Neural progenitor cell (in vitro differentiated cells): ENCODE measurements at regions not wholly inside any gene's neighbourhood (a gene's known extent, or its start where the extent isn't known, plus 50 kb on each side); places are given as distances from the start of the nearest gene placed in this dataset.

Source experiments
- DNase-seq: peaks from one replicate; pipeline ENCODE4 v3.0.0-alpha.2; 2016; ENCODE audit warnings: low spot score
- H2AFZ ChIP-seq: fragments of 200-600 bp; sonication (generic); replicated peaks from 2 replicates; pipeline ENCODE4 v1.6.1; 2016; ENCODE audit warnings: antibody characterized with exemption
- H3F3A ChIP-seq: fragments of 200-600 bp; sonication (generic); 2 replicates; pipeline ENCODE4 v1.6.1; 2016; ENCODE audit warnings: antibody characterized with exemption, low read depth
- H3K27ac ChIP-seq: fragments of 200-600 bp; sonication (generic); 2 replicates; pipeline ENCODE4 v1.5.1; 2016; ENCODE audit warnings: mild to moderate bottlenecking
- H3K27me3 ChIP-seq: fragments of 200-600 bp; sonication (generic); 2 replicates; pipeline ENCODE4 v1.6.1; 2016; ENCODE audit warnings: mild to moderate bottlenecking, moderate library complexity
- H3K36me3 ChIP-seq: fragments of 200-600 bp; sonication (generic); 2 replicates; pipeline ENCODE4 v1.5.1; 2016
- H3K4me1 ChIP-seq: fragments of 200-600 bp; sonication (generic); 2 replicates; pipeline ENCODE4 v1.6.1; 2016; ENCODE audit warnings: mixed run types
- H3K4me2 ChIP-seq: fragments of 200-600 bp; sonication (generic); 2 replicates; pipeline ENCODE4 v1.6.1; 2016
- H3K4me3 ChIP-seq: fragments of 200-600 bp; sonication (generic); 2 replicates; pipeline ENCODE4 v1.5.1; 2016
- H3K79me2 ChIP-seq: fragments of 200-600 bp; sonication (generic); 2 replicates; pipeline ENCODE4 v1.6.1; 2016; ENCODE audit warnings: low read depth
- H3K9ac ChIP-seq: fragments of 200-600 bp; sonication (generic); 2 replicates; pipeline ENCODE4 v1.6.1; 2016
- H3K9me3 ChIP-seq: fragments of 200-600 bp; sonication (generic); 2 replicates; pipeline ENCODE4 v1.5.1; 2016; ENCODE audit warnings: low read depth
- H4K20me1 ChIP-seq: fragments of 200-600 bp; sonication (generic); 2 replicates; pipeline ENCODE4 v1.6.1; 2016; ENCODE audit warnings: low read depth
- H3K27ac Mint-ChIP-seq: 3 replicates; pipeline ENCODE4 v1.8.0; 2021; ENCODE audit warnings: mixed read lengths
- H3K27me3 Mint-ChIP-seq: 2 replicates; pipeline ENCODE4 v1.8.0; 2022; ENCODE audit warnings: low read depth, mild to moderate bottlenecking, inconsistent platforms, moderate library complexity, mixed read lengths; ENCODE audit not compliant: insufficient read depth
- H3K36me3 Mint-ChIP-seq: 3 replicates; pipeline ENCODE4 v1.8.0; 2021; ENCODE audit warnings: mixed read lengths
- H3K4me1 Mint-ChIP-seq: 3 replicates; pipeline ENCODE4 v1.8.0; 2021; ENCODE audit warnings: mixed read lengths
- H3K4me3 Mint-ChIP-seq: 3 replicates; pipeline ENCODE4 v1.8.0; 2021; ENCODE audit warnings: mild to moderate bottlenecking, moderate library complexity, mixed read lengths
- H3K9me3 Mint-ChIP-seq: 3 replicates; pipeline ENCODE4 v1.8.0; 2020; ENCODE audit warnings: mixed read lengths
- EZH2 ChIP-seq: fragments of 200-600 bp; sonication (generic); IDR thresholded peaks from 2 replicates; pipeline ENCODE4 v1.6.1; 2017; ENCODE audit warnings: antibody characterized with exemption, mild to moderate bottlenecking, moderate library complexity
- EZH2phosphoT487 ChIP-seq: fragments of 200-600 bp; sonication (generic); IDR thresholded peaks from 2 replicates; pipeline ENCODE4 v1.6.1; 2017; ENCODE audit warnings: antibody characterized with exemption
- TF ChIP-seq, protein P1 (sequence below): fragments of 200-600 bp; sonication (generic); IDR thresholded peaks from 2 replicates; pipeline ENCODE4 v1.5.1; 2017; ENCODE audit warnings: antibody characterized with exemption, mild to moderate bottlenecking

DNA sequence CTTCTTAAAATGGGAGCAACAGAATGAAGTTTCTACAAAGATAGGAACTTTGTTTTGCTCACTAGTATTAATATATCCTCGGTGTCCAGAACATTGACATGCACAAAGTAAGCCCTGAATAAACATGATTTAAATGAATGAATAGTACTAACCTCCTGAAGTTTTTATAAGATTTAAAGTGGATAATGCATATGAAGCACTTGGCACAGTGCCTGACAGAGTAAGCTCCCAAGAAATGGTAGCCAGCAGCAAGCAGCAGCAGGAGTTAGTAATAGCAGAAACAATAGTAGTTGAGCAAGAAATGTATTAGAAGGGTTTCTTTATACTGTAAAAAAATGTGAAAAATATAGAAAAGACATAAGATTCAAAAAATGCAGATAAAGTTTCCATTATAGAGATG is 258.1 kb upstream of the C1orf87 start:
- Histone ChIP-seq H2AFZ (no peak overlapping the region), H3K9ac (no peak overlapping the region), H3K9me3 (no peaks in the 10 kb centered on the region), H3K79me2 (no peaks in the 10 kb centered on the region), H3K4me3 (no peak overlapping the region), H3K4me2 (no peak overlapping the region), H3K4me1 (no peaks in the 10 kb centered on the region), H3K27me3 (no peaks in the 10 kb centered on the region), H3F3A (no peaks in the 10 kb centered on the region), H3K36me3 (no peaks in the 10 kb centered on the region), H4K20me1 (no peaks in the 10 kb centered on the region), H3K27ac (no peak overlapping the region)
- no peak for DNase-seq
- TF ChIP-seq, protein P1, sequence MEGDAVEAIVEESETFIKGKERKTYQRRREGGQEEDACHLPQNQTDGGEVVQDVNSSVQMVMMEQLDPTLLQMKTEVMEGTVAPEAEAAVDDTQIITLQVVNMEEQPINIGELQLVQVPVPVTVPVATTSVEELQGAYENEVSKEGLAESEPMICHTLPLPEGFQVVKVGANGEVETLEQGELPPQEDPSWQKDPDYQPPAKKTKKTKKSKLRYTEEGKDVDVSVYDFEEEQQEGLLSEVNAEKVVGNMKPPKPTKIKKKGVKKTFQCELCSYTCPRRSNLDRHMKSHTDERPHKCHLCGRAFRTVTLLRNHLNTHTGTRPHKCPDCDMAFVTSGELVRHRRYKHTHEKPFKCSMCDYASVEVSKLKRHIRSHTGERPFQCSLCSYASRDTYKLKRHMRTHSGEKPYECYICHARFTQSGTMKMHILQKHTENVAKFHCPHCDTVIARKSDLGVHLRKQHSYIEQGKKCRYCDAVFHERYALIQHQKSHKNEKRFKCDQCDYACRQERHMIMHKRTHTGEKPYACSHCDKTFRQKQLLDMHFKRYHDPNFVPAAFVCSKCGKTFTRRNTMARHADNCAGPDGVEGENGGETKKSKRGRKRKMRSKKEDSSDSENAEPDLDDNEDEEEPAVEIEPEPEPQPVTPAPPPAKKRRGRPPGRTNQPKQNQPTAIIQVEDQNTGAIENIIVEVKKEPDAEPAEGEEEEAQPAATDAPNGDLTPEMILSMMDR: no peak
- TF ChIP-seq EZH2 (no peak), EZH2phosphoT487 (no peak)
- H3K9me3 Mint-ChIP-seq: peaks cover 45% of the 10 kb centered on the region
- H3K36me3 Mint-ChIP-seq: peaks cover under 1% of the 10 kb centered on the region
- no peak overlapping the region for H3K4me3 Mint-ChIP-seq
- H3K27ac Mint-ChIP-seq: no peak overlapping the region
- H3K27me3 Mint-ChIP-seq: peaks cover 9% of the 10 kb centered on the region
- peaks cover 7% of the 10 kb centered on the region for H3K4me1 Mint-ChIP-seq

DNA sequence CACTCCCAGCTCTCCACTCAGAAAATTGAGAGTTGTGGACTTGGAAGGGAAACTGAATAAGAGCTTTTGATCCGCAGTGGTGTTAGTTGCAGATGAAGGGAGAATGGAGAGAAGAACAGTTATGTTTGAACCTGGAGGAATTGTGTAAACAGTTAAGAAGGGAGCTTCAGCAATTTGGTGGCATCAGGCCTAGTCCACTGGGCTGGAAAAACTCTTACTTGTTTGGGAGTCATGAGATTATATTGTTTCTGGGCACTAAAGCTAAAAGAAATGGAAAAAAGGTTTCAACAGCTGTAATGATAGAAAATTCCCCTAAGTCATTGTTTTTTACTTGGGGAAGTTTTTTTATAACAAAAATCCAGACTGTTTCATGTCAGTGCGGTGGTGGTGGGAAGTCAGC is 256.1 kb upstream of the C1orf87 start:
- peaks cover 2% of the 10 kb centered on the region for H3K36me3 Mint-ChIP-seq
- H3K9ac ChIP-seq: no peak overlapping the region
- no peaks in the 10 kb centered on the region for H3K36me3 ChIP-seq
- no peak overlapping the region for H3K4me3 ChIP-seq
- no peak overlapping the region for H3K4me3 Mint-ChIP-seq
- no peaks in the 10 kb centered on the region for H3F3A ChIP-seq
- DNase-seq: no peak
- peak overlapping the region; percentile 29 for H3K27ac Mint-ChIP-seq
- no peaks in the 10 kb centered on the region for H3K9me3 ChIP-seq
- peaks cover 8% of the 10 kb centered on the region for H3K27me3 Mint-ChIP-seq
- no peaks in the 10 kb centered on the region for H3K4me1 ChIP-seq
- H3K27ac ChIP-seq: no peak overlapping the region
- TF ChIP-seq EZH2: no peak
- TF ChIP-seq, protein P1: no peak
- no peak for TF ChIP-seq EZH2phosphoT487
- H3K4me1 Mint-ChIP-seq: peaks cover 7% of the 10 kb centered on the region
- H3K9me3 Mint-ChIP-seq: peaks cover 49% of the 10 kb centered on the region
- H2AFZ ChIP-seq: no peak overlapping the region
- H3K4me2 ChIP-seq: no peak overlapping the region
- H3K27me3 ChIP-seq: no peaks in the 10 kb centered on the region
- no peaks in the 10 kb centered on the region for H4K20me1 ChIP-seq
- no peaks in the 10 kb centered on the region for H3K79me2 ChIP-seq

DNA sequence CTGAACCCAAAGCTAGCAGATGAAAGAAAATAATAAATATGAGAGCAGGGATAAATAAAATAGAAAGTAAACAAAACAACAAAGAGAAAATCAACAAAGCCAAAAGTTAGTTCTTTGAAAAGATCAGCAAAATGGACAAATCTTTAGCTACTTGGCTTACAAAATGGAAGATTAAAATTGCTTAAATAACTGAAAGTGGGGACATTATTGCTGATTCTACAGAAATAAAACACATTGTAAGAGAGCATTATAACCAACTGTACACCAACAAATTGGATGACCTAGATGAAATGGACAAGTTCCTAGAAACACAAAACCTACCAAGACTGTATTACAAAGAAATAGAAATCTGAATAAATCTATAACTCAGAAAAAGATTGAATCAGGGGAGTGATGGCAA is 238.3 kb upstream of the C1orf87 start:
- no peak overlapping the region for H3K27ac ChIP-seq
- no peak overlapping the region for H3K4me3 Mint-ChIP-seq
- H3K4me3 ChIP-seq: no peak overlapping the region
- no peaks in the 10 kb centered on the region for H4K20me1 ChIP-seq
- H3K27ac Mint-ChIP-seq: no peak overlapping the region
- peaks cover 7% of the 10 kb centered on the region for H3K9me3 Mint-ChIP-seq
- no peak overlapping the region for H3K9ac ChIP-seq
- H3K27me3 ChIP-seq: no peaks in the 10 kb centered on the region
- no peaks in the 10 kb centered on the region for H3K79me2 ChIP-seq
- H3K4me1 Mint-ChIP-seq: no peaks in the 10 kb centered on the region
- no peak for DNase-seq
- no peak overlapping the region for H3K4me2 ChIP-seq
- no peaks in the 10 kb centered on the region for H3K36me3 ChIP-seq
- TF ChIP-seq EZH2phosphoT487 (no peak), EZH2 (no peak)
- TF ChIP-seq, protein P1: no peak
- no peaks in the 10 kb centered on the region for H3K4me1 ChIP-seq
- no peaks in the 10 kb centered on the region for H3F3A ChIP-seq
- peak overlapping the region; percentile 20 for H2AFZ ChIP-seq
- H3K36me3 Mint-ChIP-seq: peaks cover 2% of the 10 kb centered on the region
- H3K27me3 Mint-ChIP-seq: peaks cover 3% of the 10 kb centered on the region
- no peaks in the 10 kb centered on the region for H3K9me3 ChIP-seq

DNA sequence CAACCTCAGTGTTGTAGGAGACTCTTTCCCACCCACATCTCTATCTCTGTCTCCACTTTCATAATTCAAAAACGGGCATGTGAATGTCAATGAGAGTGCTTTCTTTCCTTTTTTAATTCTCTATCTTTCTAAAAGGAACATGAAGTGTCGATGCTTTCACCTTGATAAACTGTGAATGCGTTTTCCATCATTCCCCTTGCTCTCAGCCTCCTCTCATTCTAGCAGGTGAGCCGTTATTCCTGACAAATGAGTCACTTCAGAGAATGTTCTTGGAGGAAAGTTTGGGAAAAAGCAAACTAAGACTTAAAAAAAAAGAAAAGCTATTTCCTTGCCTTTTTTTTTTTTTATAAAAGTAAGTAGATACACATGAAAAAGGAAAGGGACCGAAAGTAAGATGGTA is 226.0 kb upstream of the C1orf87 start:
- no peak overlapping the region for H3K4me3 Mint-ChIP-seq
- Histone ChIP-seq H3F3A (no peaks in the 10 kb centered on the region), H3K27me3 (no peaks in the 10 kb centered on the region), H3K36me3 (no peaks in the 10 kb centered on the region), H3K4me1 (no peaks in the 10 kb centered on the region), H4K20me1 (no peaks in the 10 kb centered on the region), H3K27ac (no peak overlapping the region), H3K4me3 (no peak overlapping the region), H2AFZ (no peak overlapping the region), H3K9me3 (no peaks in the 10 kb centered on the region), H3K79me2 (no peaks in the 10 kb centered on the region), H3K4me2 (no peak overlapping the region), H3K9ac (no peak overlapping the region)
- no peak overlapping the region for H3K27ac Mint-ChIP-seq
- no peak for DNase-seq
- TF ChIP-seq EZH2: no peak
- TF ChIP-seq, protein P1: no peak
- peaks cover 4% of the 10 kb centered on the region for H3K9me3 Mint-ChIP-seq
- H3K27me3 Mint-ChIP-seq: no peaks in the 10 kb centered on the region
- no peaks in the 10 kb centered on the region for H3K36me3 Mint-ChIP-seq
- H3K4me1 Mint-ChIP-seq: no peaks in the 10 kb centered on the region
